ENCODE measurements at regions not wholly inside any gene's neighbourhood (a gene's known extent, or its start where the extent isn't known, plus 50 kb on each side); places are given as distances from the start of the nearest gene placed in this dataset.

DNA sequence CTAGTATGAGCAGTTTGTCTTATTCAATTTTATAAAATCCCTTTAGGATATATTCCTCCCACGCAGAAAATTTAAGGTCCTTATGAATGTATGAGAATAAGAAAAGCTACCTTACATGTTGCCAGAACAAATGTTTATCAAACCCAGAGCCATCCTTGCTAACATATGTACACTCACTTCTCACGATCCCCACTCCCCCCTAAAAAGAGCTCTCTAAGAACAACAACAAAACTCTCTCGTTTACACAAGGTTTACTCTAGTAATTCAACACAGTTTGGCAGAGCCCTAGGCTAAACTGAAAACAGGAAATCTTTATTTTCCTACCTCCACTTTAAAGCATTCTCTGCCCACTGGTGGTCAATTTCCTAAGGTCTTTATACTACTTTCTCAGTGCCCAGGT is 504.9 kb downstream of the ZEB2 start:
- Histone ChIP-seq H3K9me3 (ENCODE audit: control insufficient read depth, low read length) (no peaks in the 10 kb centered on the region), H3K4me3 (ENCODE audit: insufficient read depth, low read depth, low read length, poor library complexity, severe bottlenecking) (no peak overlapping the region), H3K27me3 (replicated peaks; ENCODE audit: control insufficient read depth, insufficient read depth, low read length, poor library complexity, severe bottlenecking) (no peaks in the 10 kb centered on the region), H3K4me1 (ENCODE audit: control insufficient read depth, insufficient read depth, low read length, poor library complexity, severe bottlenecking) (no peaks in the 10 kb centered on the region), H3K36me3 (ENCODE audit: control insufficient read depth, insufficient read depth, low read length) (no peaks in the 10 kb centered on the region), H3K27ac (ENCODE audit: insufficient read depth, low read length, poor library complexity, severe bottlenecking) (no peak overlapping the region)
- no peak for DNase-seq

DNA sequence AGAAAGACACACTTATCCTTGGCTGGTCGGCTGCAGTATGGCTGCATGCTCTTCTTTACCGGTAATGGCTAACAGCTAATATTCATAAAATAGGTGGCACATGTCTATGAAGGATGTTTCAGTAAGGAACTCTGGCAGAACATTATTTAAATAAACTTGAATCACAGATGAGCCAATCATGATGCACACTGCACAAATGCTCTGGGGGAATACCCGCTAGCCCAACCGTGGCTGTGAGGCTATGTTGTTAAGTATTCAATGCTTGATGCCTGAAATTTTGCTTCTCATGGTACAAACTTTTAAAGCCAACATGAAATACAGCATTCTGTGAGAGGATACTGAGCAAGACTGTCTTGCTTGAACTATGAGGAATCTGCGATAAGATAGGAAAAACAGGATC is 505.8 kb downstream of the ZEB2 start:
- Histone ChIP-seq H3K36me3 (ENCODE audit: control insufficient read depth, insufficient read depth, low read length) (no peaks in the 10 kb centered on the region), H3K4me1 (ENCODE audit: control insufficient read depth, insufficient read depth, low read length, poor library complexity, severe bottlenecking) (no peaks in the 10 kb centered on the region), H3K27ac (ENCODE audit: insufficient read depth, low read length, poor library complexity, severe bottlenecking) (no peak overlapping the region), H3K4me3 (ENCODE audit: insufficient read depth, low read depth, low read length, poor library complexity, severe bottlenecking) (no peak overlapping the region), H3K9me3 (ENCODE audit: control insufficient read depth, low read length) (no peaks in the 10 kb centered on the region), H3K27me3 (replicated peaks; ENCODE audit: control insufficient read depth, insufficient read depth, low read length, poor library complexity, severe bottlenecking) (no peaks in the 10 kb centered on the region)
- no peak for DNase-seq

DNA sequence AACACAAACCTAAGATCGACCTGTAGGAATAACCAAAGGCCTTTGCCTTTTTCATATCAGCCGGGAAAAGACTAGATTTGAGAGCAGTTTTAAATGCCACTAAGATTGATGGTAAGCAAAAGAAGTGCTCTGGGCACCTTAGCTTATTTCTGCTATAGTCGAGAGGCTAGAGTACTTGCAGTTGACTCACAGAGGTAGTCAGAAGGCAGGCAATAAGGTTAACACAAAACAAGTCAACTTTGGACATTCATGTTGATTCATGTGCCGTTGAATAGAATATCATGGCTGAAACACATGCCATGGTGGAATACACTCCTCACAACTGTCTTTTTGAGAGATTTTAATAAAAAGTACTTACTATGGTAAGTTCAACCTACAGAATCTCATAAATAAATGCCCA is 507.6 kb downstream of the ZEB2 start:
- DNase-seq: no peak
- no peaks in the 10 kb centered on the region for H3K9me3 ChIP-seq (ENCODE audit: control insufficient read depth, low read length)
- H3K4me1 ChIP-seq (ENCODE audit: control insufficient read depth, insufficient read depth, low read length, poor library complexity, severe bottlenecking): no peaks in the 10 kb centered on the region
- H3K27ac ChIP-seq (ENCODE audit: insufficient read depth, low read length, poor library complexity, severe bottlenecking): no peak overlapping the region
- H3K4me3 ChIP-seq (ENCODE audit: insufficient read depth, low read depth, low read length, poor library complexity, severe bottlenecking): no peak overlapping the region
- H3K36me3 ChIP-seq (ENCODE audit: control insufficient read depth, insufficient read depth, low read length): no peaks in the 10 kb centered on the region
- H3K27me3 ChIP-seq (replicated peaks; ENCODE audit: control insufficient read depth, insufficient read depth, low read length, poor library complexity, severe bottlenecking): no peaks in the 10 kb centered on the region

DNA sequence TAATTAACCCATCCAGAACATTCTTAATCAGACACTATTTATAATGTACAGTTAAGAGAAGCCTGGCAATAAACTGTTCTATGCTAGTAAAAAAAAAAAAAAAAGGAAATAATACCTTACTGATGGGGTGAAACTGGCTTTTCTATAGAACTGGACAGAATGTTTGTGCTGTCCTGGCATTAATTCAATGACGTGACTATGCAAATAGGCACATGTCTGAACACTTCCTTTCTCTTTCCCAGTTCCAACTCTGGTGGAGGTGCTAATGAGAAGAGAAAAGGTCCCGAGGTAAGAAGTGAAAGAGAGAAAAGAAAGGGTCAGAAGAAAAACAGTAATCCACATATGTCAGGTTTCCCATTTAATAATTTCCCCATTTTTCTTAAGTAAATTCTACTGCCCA is 508.4 kb downstream of the ZEB2 start:
- Histone ChIP-seq H3K36me3 (ENCODE audit: control insufficient read depth, insufficient read depth, low read length) (no peaks in the 10 kb centered on the region), H3K27ac (ENCODE audit: insufficient read depth, low read length, poor library complexity, severe bottlenecking) (no peak overlapping the region), H3K4me1 (ENCODE audit: control insufficient read depth, insufficient read depth, low read length, poor library complexity, severe bottlenecking) (no peaks in the 10 kb centered on the region), H3K9me3 (ENCODE audit: control insufficient read depth, low read length) (no peaks in the 10 kb centered on the region), H3K27me3 (replicated peaks; ENCODE audit: control insufficient read depth, insufficient read depth, low read length, poor library complexity, severe bottlenecking) (no peaks in the 10 kb centered on the region), H3K4me3 (ENCODE audit: insufficient read depth, low read depth, low read length, poor library complexity, severe bottlenecking) (no peak overlapping the region)
- no peak for DNase-seq

DNA sequence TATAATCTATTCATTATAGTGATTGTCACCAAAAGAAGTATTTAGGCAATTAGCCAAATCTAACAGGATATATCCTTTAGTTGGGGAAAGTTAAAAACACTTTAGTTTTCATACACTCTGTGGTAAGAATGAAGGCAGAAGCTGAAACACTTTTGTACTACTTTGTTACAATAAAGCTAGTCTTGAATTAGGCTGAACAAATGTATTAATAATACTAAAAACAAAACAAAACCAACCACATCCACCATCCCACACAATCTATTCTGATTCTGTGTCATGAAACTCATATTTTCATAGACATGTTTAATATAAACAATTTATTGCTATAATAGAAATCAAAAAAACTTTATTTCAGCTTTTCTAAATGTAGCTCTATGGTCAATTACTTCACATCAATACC is 508.8 kb downstream of the ZEB2 start:
- DNase-seq: no peak

DNA sequence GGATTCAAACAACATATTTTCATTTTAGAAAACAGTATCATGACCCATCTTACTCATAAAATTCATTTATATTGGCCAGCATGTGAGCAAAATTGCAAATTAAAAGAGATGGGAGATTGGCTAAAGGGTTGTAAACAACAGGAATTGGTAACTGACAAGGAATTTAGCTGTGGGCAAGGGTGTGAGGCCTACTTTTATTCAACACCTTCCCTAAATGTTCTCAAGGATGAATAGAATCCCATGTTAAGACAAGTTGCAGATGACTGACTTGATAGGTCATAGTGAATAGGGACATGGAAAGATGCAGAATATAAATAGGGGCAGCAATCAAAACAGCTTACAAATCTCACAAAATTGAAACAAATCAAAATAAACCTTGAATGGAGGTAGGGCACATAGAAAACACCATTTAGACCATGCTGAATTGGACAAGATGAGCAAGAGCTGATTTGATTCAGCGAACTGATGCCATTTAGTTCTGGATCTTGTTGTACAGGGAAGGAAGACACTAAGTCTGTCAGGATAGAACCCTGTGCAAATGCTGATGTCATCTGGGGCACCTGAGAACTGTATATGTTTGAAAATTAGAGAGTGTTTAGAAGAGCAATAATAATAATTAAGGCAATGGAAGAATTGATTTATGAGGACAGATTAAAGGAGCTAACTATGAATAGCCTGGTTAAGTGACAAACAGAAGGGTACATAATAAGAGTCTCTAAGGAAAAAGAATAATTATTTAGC is 509.7 kb downstream of the ZEB2 start:
- no peak overlapping the region for H3K27ac ChIP-seq (ENCODE audit: insufficient read depth, low read length, poor library complexity, severe bottlenecking)
- DNase-seq: no peak

More for the DNA sequence above, 508.8 kb downstream of the ZEB2 start:
- no peaks in the 10 kb centered on the region for H3K4me1 ChIP-seq (ENCODE audit: control insufficient read depth, insufficient read depth, low read length, poor library complexity, severe bottlenecking)
- no peak overlapping the region for H3K27ac ChIP-seq (ENCODE audit: insufficient read depth, low read length, poor library complexity, severe bottlenecking)
- H3K4me3 ChIP-seq (ENCODE audit: insufficient read depth, low read depth, low read length, poor library complexity, severe bottlenecking): no peak overlapping the region
- no peaks in the 10 kb centered on the region for H3K9me3 ChIP-seq (ENCODE audit: control insufficient read depth, low read length)
- H3K27me3 ChIP-seq (replicated peaks; ENCODE audit: control insufficient read depth, insufficient read depth, low read length, poor library complexity, severe bottlenecking): no peaks in the 10 kb centered on the region
- H3K36me3 ChIP-seq (ENCODE audit: control insufficient read depth, insufficient read depth, low read length): no peaks in the 10 kb centered on the region

DNA sequence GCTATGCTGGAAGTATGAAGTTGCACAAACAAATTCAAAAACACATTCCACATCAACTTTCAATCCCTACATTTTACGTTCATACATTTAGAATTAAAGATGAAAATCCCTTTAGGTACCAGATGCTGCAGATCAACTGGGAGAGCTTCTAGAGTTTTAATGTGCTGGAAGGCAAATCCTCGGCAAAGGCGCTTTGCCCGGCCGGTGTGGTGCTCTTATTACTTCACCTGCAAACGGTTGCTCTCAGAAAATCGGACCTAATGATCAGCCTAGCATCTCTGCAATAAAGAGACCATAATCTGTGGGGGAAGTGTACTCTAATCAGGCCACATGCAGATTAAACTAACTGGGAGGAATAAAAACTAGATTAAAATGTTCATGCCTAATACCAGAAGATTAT is 513.8 kb downstream of the ZEB2 start:
- Histone ChIP-seq H3K27me3 (replicated peaks; ENCODE audit: control insufficient read depth, insufficient read depth, low read length, poor library complexity, severe bottlenecking) (no peaks in the 10 kb centered on the region), H3K36me3 (ENCODE audit: control insufficient read depth, insufficient read depth, low read length) (no peaks in the 10 kb centered on the region), H3K4me1 (ENCODE audit: control insufficient read depth, insufficient read depth, low read length, poor library complexity, severe bottlenecking) (no peaks in the 10 kb centered on the region), H3K4me3 (ENCODE audit: insufficient read depth, low read depth, low read length, poor library complexity, severe bottlenecking) (no peak overlapping the region), H3K27ac (ENCODE audit: insufficient read depth, low read length, poor library complexity, severe bottlenecking) (no peak overlapping the region), H3K9me3 (ENCODE audit: control insufficient read depth, low read length) (no peaks in the 10 kb centered on the region)
- no peak for DNase-seq

More for the DNA sequence above, 509.7 kb downstream of the ZEB2 start:
- no peaks in the 10 kb centered on the region for H3K4me1 ChIP-seq (ENCODE audit: control insufficient read depth, insufficient read depth, low read length, poor library complexity, severe bottlenecking)
- H3K4me3 ChIP-seq (ENCODE audit: insufficient read depth, low read depth, low read length, poor library complexity, severe bottlenecking): no peak overlapping the region
- no peaks in the 10 kb centered on the region for H3K9me3 ChIP-seq (ENCODE audit: control insufficient read depth, low read length)
- H3K36me3 ChIP-seq (ENCODE audit: control insufficient read depth, insufficient read depth, low read length): no peaks in the 10 kb centered on the region
- H3K27me3 ChIP-seq (replicated peaks; ENCODE audit: control insufficient read depth, insufficient read depth, low read length, poor library complexity, severe bottlenecking): no peaks in the 10 kb centered on the region

DNA sequence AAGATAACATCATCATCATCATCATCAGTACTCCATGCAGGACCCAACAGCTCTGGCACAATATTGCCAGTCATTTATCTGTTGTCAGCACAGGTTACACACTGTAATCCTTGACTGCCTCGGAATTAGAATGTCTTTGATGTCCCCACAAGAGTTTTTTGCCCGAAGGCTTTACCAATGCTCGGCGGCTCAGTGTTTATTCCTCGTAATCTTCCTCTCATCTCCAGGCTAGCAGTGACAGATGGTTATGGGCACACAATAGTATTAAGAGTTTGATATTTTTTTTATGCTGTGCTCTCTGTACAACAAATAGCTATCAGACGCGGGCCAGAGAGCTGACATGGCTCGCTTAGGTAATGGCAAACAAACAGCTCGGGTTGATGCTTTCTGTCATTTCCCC is 515.2 kb downstream of the ZEB2 start:
- Histone ChIP-seq H3K4me3 (ENCODE audit: insufficient read depth, low read depth, low read length, poor library complexity, severe bottlenecking) (no peak overlapping the region), H3K36me3 (ENCODE audit: control insufficient read depth, insufficient read depth, low read length) (no peaks in the 10 kb centered on the region), H3K4me1 (ENCODE audit: control insufficient read depth, insufficient read depth, low read length, poor library complexity, severe bottlenecking) (no peaks in the 10 kb centered on the region), H3K27ac (ENCODE audit: insufficient read depth, low read length, poor library complexity, severe bottlenecking) (no peak overlapping the region), H3K27me3 (replicated peaks; ENCODE audit: control insufficient read depth, insufficient read depth, low read length, poor library complexity, severe bottlenecking) (no peaks in the 10 kb centered on the region), H3K9me3 (ENCODE audit: control insufficient read depth, low read length) (no peaks in the 10 kb centered on the region)
- no peak for DNase-seq

DNA sequence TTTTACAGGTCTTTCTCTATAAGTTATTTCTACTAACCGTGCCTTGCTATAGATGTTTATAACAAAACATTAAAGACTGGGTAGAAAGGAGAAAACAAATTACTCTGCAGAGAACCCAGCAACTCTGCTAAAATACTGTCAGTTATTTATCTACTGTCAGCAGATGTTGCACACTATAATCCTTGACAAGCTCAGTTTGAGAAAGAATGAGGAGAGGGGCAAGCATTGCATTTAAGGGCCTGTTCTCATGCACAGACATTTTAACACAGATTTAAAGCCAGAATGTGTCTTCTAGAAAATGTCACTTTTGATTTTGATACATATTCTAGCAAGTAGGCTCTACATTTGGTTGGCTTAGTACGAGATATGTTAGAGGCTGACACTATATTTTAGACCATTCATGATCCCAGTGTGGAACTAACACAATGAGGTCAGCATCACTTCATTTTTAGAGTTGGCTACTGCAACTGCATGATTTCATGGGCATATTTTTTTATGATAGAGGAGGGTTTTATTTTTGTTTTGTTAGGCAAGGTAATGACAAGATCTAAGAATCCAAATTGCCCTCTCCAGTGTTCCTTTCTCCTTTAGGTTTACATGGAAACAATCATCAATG is 516.4 kb downstream of the ZEB2 start:
- no peaks in the 10 kb centered on the region for H3K4me1 ChIP-seq (ENCODE audit: control insufficient read depth, insufficient read depth, low read length, poor library complexity, severe bottlenecking)
- no peaks in the 10 kb centered on the region for H3K9me3 ChIP-seq (ENCODE audit: control insufficient read depth, low read length)
- DNase-seq: no peak
- no peak overlapping the region for H3K27ac ChIP-seq (ENCODE audit: insufficient read depth, low read length, poor library complexity, severe bottlenecking)
- no peaks in the 10 kb centered on the region for H3K36me3 ChIP-seq (ENCODE audit: control insufficient read depth, insufficient read depth, low read length)
- no peak overlapping the region for H3K4me3 ChIP-seq (ENCODE audit: insufficient read depth, low read depth, low read length, poor library complexity, severe bottlenecking)
- no peaks in the 10 kb centered on the region for H3K27me3 ChIP-seq (replicated peaks; ENCODE audit: control insufficient read depth, insufficient read depth, low read length, poor library complexity, severe bottlenecking)

DNA sequence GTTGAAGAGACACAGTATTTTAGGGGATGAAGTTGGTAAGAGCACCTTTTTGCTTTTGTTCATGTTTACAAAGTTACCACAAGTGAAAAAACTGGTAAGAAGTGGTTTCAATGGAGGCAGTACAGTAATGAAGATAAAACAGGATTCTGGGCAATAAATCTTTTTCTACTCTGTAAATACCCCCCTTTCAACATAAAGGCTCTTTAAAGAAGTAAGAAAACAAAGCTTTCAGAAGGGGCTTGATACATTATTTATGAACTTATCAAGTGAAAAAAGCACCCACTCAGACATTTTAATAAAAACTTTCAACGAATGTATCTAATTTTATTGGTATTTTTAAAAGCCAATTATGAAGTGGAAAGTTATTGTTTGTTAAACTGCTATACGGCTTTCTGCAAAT is 522.9 kb downstream of the ZEB2 start:
- H3K9me3 ChIP-seq (ENCODE audit: control insufficient read depth, low read length): no peaks in the 10 kb centered on the region
- H3K27me3 ChIP-seq (replicated peaks; ENCODE audit: control insufficient read depth, insufficient read depth, low read length, poor library complexity, severe bottlenecking): no peaks in the 10 kb centered on the region
- DNase-seq: no peak
- no peaks in the 10 kb centered on the region for H3K4me1 ChIP-seq (ENCODE audit: control insufficient read depth, insufficient read depth, low read length, poor library complexity, severe bottlenecking)
- H3K36me3 ChIP-seq (ENCODE audit: control insufficient read depth, insufficient read depth, low read length): no peaks in the 10 kb centered on the region
- H3K4me3 ChIP-seq (ENCODE audit: insufficient read depth, low read depth, low read length, poor library complexity, severe bottlenecking): no peak overlapping the region
- H3K27ac ChIP-seq (ENCODE audit: insufficient read depth, low read length, poor library complexity, severe bottlenecking): no peak overlapping the region
